ENCODE measurements at regions not wholly inside any gene's neighbourhood (a gene's known extent, or its start where the extent isn't known, plus 50 kb on each side); places are given as distances from the start of the nearest gene placed in this dataset.

DNA sequence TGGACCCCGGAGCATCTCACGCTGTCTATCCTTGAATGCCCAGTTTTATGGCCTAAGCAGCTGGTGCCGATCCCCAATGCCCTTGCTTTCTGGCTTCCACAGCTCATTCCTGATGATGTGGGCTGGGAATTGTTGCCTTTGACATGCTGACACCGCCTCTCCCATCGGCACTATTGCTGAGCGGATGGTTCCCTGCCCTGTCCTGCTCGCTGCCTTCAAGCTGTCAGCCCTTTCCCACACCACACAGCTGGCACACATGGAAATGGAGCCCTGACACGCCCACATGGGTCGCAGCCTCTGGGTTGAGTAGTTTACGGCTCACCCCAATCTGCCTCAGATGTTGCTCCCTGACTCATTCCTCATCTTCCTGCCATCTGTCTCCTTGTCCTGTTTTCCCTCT lies 110.2 kb upstream of the SESN3 start:
- no peak for DNase-seq

GRCh38 chr11:95339086-95339901 lies 108.3 kb upstream of the SESN3 start:
- no peak for DNase-seq

DNA sequence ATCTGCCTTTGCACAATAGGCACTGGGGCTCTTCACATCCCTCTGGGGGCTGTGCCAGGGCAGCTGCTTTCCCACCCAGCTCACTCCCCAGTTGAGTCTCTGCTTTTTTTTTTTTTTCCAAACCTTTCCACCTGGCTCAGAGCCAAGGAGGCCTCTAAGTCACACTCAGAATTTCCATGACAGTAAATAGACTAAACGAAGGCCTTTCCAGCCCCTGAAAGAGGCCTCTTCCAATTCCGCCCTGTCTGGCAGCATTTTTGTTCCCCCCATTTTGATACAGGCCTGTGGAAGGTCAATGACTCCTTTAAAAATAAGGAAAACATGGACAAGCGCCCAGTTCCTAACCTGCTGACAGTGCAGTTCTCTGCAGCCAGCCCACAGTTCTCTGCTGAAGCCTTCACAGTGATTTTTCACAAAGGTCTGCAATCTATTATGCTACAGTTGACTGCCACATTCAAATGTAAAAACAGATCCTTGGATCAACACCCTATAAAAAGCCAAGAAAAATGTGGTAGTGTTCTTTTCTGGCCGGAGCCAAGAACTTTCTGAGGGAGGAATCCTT lies 107.5 kb upstream of the SESN3 start:
- DNase-seq, result no peak

DNA sequence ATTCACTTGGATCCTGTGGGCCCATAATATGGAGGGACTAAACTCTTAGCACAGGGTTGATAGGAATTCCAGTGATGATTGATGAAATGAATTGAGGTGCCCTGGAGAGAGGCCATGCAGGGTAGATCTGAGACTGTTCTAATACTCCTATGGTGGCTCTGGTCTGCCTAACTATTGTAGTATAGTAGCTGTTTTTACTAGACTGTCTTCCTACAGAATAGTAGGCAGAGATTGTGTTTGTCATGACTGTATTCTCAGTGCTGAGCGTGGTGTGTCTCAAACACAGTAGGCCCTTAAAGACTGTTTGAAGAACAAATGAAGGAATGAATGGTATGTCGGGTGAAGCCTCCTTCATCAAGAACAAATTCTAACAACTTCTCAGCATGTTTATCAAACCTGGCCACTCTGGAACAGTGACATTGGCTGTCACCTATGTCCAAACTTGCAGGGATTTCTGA lies 107.0 kb upstream of the SESN3 start:
- DNase-seq, result no peak

DNA sequence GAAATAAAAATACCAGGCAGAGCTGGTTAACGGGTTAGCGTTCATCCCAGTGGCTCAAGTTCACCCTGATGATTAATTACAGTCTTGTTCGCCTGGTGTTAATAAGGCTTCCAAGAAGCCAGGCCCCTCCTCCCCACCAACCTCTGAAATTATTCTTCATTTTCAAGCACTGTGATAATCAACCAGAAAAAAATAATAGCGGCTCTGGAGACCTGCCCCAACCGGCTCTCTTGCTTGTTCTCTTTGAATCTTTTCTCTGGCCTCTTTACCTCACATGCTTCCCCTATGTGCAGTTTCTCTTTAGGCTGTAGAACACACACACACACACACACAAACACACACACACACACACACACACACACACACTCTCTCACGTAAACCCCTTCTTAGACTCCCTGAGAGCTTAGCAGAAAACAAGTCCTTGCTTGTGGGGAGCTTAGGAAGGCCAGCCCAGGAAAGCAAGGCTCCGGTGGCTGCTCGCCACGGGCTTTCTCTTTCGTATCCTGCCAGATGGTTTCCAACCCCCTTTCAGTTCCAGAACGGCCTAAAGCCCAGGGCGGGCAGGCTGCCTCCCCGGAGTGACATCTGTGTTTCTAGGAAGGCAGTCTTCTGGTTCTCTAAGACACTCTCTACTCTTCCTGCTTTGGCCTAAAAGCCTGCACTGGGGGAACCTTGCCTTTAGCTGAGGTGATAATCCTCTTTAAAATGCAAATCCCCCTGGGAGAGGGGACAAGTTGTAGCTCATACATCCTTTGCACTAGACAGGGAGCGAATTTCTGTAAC lies 106.4 kb upstream of the SESN3 start:
- DNase-seq, result peak; percentile 29

GRCh38 chr11:95335989-95336388 lies 105.0 kb upstream of the SESN3 start:
- DNase-seq, result peak; percentile 14

DNA sequence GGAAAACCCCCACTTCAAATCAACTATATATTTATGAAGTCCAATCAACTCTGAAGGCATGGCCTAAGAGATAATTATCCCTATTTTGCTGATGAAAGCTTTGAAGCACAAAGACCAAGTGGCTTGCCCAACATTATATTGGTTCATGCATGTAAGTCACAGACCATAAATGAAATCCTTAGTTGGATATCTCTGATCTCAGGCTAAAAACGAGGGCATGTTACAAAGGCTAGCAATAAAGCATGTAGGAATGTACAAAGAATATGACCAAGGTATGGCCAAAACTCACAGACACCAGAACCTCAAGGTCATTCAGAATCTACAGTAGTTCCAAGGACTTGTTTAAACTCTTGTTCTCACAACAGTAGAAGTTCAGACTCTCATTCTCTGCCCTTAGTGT lies 100.2 kb upstream of the SESN3 start:
- DNase-seq, result no peak

GRCh38 chr11:95330302-95330701 lies 99.3 kb upstream of the SESN3 start:
- no peak for DNase-seq

DNA sequence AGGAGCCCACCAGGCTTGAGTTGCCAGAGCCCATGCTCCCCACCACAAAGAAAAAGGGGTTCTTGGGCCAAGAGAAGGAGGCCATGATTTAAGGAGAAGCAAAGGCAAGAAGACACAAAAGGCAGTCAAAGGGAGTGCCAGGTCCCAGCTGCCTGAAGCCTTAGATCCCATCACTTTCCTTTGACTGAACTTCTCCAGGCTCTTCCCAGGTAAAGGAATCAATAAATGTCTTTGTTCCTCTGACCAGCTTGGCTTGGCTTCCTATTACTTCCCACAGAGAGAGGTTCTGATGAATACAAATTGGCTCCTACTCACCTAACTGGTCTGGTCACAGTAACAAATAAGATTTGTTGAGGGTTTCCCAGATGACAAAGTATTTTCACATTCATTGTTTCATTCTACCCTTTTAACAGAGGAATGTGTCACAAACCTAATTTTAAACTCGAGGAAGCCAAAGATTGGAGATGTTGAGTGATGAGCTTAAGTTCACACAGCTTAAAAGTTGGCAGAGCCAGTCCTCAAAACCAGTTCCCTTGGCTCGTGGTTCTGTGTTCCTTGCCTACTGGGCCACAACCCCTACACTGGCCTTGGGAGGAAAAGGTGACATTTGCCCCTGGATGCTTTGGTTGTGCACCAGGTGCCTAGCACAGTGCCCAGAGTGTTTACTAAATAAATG lies 96.4 kb upstream of the SESN3 start:
- DNase-seq, result no peak

- DNase-seq, result no peak
Observed at GRCh38 chr11:95325777-95326258, 94.8 kb upstream of the SESN3 start.

DNA sequence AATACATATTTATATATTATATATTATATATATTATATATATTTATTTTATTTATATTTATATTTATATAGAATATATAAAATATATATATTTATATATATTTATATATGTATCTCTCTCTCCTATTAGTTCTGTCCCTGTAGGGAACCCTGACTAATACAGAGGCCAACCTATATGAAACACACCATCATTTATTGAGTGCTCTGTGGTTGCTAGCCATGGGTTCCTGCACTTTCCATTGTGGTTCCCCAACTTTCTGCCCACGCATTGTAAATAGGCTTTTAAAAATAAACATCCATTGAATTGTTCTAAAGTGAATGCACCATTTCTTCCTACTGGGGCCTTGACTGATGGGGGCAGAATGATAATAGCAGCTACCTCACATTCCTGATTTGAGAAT lies 93.8 kb upstream of the SESN3 start:
- DNase-seq, result no peak

GRCh38 chr11:95322539-95322938 lies 91.5 kb upstream of the SESN3 start:
- DNase-seq, result no peak

GRCh38 chr11:95318498-95318897 lies 87.5 kb upstream of the SESN3 start:
- no peak for DNase-seq

DNA sequence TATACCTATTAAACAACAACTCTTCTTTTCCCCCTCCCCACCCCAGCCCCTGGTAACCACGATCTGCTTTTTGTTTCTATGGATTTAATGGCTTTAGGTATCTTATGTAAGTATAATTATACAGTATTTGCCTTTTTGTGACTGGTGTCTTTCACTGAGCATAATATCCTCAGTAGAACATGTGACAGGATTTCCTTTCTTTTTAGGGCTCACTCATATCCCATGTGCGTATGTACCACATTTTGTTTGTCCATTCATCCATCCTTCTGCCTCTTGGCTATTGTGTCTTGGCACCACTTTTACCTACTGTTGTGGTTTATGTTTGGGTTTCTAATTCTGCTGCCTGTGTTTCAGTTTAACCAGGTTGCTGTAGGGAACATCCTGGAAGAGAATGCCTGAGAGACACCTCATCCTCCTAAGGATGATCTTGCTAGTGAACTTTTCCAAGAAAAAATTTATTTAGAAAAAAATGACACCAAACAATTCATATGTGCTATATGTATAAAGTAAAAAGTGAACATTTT lies 77.6 kb upstream of the SESN3 start:
- no peak for DNase-seq

DNA sequence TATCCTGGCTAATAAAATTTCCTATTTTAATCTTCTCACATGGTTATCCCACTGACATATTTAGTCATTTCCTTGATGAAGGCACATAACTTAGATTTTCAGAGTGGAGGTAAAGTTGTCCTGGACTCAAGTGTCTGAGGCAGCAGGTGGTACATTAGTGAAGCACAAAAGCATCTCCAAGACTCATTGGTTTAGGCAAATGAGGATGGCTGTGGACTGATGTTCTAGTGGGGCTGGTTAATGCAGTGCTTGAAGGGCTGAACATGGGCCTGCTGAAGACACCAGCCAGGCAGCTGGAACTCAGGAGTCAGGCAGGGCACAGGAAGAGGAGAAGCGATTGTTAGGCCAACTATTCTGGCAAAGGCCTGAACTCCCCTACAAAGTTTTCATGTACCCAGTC lies 76.3 kb upstream of the SESN3 start:
- no peak for DNase-seq

GRCh38 chr11:95306801-95307200 lies 75.8 kb upstream of the SESN3 start:
- no peak for DNase-seq

- no peak for DNase-seq
Observed at GRCh38 chr11:95306123-95306522, 75.1 kb upstream of the SESN3 start.

GRCh38 chr11:95305705-95306104 lies 74.7 kb upstream of the SESN3 start:
- DNase-seq, result no peak

DNA sequence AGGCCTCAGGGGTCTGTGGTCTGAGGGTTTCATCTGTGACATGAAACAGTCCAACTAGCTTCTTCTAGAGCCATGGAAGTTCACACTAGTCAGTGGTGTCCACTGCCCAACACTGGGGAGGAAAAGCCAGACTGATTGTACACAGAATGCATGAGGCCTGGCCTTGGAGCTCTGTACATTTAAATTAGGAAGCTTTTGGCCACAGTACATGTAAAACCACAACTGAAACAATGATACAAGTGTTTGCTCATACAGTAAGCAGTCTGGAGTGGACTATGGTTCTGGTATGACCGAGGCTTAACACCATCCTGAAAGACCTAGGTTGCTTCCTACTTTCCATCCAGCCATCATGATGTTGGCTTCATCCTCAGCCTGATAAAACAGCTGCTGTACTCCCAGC lies 73.8 kb upstream of the SESN3 start:
- no peak for DNase-seq

DNA sequence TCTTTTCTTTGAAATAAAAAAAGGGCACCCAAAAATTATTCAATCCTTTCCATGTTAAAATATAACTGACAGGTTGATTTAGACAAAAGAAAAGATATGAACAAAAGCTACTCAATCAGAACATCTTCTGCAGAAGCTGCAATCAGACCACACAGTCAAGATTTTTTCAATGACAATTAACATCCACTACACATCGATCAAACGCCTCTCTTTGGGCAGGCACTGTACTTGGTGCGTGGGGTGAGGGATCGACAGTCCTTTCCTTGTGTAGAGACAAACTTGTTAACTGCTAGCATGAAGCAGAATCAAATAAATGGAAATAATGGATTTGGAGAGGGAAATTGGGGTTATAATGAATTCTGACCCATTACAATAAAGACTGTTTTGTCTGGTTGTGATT lies 71.2 kb upstream of the SESN3 start:
- DNase-seq, result no peak

DNA sequence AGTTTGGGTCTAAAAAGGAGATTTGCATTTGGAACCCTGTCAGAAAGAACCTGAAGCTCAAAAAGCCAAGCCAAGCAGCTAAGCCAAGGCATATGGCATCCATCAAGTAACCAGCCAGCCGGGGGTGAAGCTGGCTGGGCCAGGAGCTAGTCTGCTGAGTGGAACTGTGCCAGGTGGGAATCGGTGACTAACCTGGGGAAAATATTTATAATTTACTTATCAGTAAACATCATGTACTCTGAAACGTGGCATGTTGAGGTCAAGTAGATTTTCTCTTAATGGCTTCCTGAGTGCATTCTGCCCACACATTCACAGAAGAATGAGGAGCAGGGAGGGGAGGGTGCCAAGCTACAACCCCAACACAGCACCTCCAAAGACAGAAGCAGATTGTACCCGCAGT lies 70.5 kb upstream of the SESN3 start:
- no peak for DNase-seq

DNA sequence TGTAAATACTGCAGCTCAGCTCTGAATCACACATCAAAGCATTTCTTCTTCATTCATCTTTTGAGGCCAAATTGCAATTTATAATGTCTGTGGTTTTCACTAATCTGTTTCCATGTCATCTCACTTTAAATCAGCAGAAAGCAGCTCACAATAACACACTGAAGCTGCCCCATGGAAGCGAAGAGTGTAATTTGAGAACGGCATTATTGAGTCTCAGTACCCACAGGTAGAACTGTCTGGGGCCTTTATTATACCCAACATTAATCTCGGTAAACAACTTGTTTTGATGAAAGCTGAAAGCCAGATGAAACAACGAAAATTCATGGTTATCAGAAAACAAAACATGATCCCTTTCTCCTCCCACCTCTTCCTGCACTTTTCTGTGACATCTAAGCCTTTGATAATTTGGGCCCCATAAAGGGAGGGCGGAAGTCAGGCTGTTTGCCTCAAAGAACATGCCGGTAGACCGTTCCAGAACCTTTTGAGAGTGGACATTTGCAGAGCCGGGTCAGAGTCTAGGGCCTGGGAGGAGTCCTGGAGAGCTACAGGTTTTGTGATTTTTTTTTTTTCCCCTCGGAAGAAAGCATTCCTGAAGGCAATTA lies 68.2 kb upstream of the SESN3 start:
- no peak for DNase-seq
